GM12891 (cell line): ENCODE measurements at regions not wholly inside any gene's neighbourhood (a gene's known extent, or its start where the extent isn't known, plus 50 kb on each side); places are given as distances from the start of the nearest gene placed in this dataset.

Experiments
- PAX5 ChIP-seq: IDR thresholded peaks from 2 replicates; pipeline ENCODE4 v1.6.1; 2011; ENCODE audit warnings: low read length, moderate library complexity, mild to moderate bottlenecking; ENCODE audit not compliant: insufficient read depth, severe bottlenecking
- POLR2A ChIP-seq: IDR thresholded peaks from 2 replicates; pipeline ENCODE4 v1.6.1; 2011; ENCODE audit warnings: low read depth, low read length, control low read depth
- POLR2AphosphoS5 ChIP-seq: IDR thresholded peaks from 2 replicates; pipeline ENCODE4 v1.6.1; 2011; ENCODE audit warnings: low read depth, low read length, control low read depth
- TAF1 ChIP-seq: IDR thresholded peaks from 2 replicates; pipeline ENCODE4 v1.6.1; 2011; ENCODE audit warnings: low read depth, low read length, control low read depth

DNA sequence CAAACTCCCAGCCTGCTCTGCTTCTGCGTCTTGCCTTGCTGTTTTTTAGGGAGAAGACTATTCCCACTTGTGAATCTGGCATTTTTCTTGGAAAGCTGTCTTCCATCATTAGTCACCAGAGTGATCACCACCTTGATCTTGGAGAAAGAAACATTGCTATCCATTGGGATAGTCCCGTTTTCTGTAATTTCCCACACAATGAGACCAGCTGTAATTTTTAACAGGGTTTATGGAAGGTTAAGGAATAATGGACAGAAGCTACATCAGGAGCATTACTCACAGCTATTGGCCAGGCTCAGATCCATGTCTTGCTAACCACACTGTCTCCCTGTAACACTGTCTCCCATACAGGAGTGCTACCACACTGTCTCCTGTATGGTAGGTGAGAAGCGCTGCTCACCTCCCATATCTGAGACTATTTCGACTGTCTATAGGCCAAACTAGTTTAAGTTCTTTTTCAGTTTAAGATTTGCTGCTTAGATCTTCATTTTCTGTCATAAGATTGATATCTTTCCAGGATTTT, 523.0 kb downstream of the SPRY1 start:
- TF ChIP-seq POLR2A (no peak), PAX5 (no peak), TAF1 (no peak), POLR2AphosphoS5 (no peak)
